ENCODE measurements at regions not wholly inside any gene's neighbourhood (a gene's known extent, or its start where the extent isn't known, plus 50 kb on each side); places are given as distances from the start of the nearest gene placed in this dataset.

- 52 to 54% methylated on average over 2 of the region's 2 CpGs for WGBS, 2 donors
- intact Hi-C loops (cut with DNase I; ENCODE audit: low total_unique reads): no loop called here
- no peak for DNase-seq (ENCODE audit: low spot score in 2 of 2)
- H3K4me3 ChIP-seq (ENCODE audit: low read depth, poor library complexity, severe bottlenecking): no peak overlapping the region
- TF ChIP-seq POLR2A (IDR thresholded peaks at IDR 0.05): no peak
- TF ChIP-seq CTCF (IDR thresholded peaks at IDR 0.05): no peak
These were observed 80.8 kb upstream of the CMKLR1 start for GRCh38 chr12:108419949-108420348.

- TF ChIP-seq CTCF (IDR thresholded peaks at IDR 0.05): no peak
- no peak for TF ChIP-seq POLR2A (IDR thresholded peaks at IDR 0.05)
- intact Hi-C loops (cut with DNase I; ENCODE audit: low total_unique reads): no loop called here
These were observed 79.2 kb upstream of the CMKLR1 start for GRCh38 chr12:108418164-108418890.

GRCh38 chr12:108414021-108414420, 74.9 kb upstream of the CMKLR1 start:
- 83% methylated on average over 6 of the region's 6 CpGs for WGBS, 2 donors
- DNase-seq (ENCODE audit: low spot score in 2 of 2): no peak
- intact Hi-C loops (cut with DNase I; ENCODE audit: low total_unique reads): no loop called here

More at GRCh38 chr12:108418164-108418890, 79.2 kb upstream of the CMKLR1 start:
- DNase-seq (ENCODE audit: low spot score in 2 of 2): no peak
- no peak overlapping the region for H3K4me3 ChIP-seq (ENCODE audit: low read depth, poor library complexity, severe bottlenecking)
- WGBS, 2 donors: 81 to 88% methylated on average over 2 of the region's 2 CpGs

GRCh38 chr12:108410689-108411088, 71.6 kb upstream of the CMKLR1 start:
- WGBS, 2 donors: 81 to 85% methylated on average over 3 of the region's 3 CpGs
- no peak for TF ChIP-seq POLR2A (IDR thresholded peaks at IDR 0.05)
- TF ChIP-seq CTCF (IDR thresholded peaks at IDR 0.05): no peak
- no peak overlapping the region for H3K4me3 ChIP-seq (ENCODE audit: low read depth, poor library complexity, severe bottlenecking)
- intact Hi-C loops (cut with DNase I; ENCODE audit: low total_unique reads): no loop called here
- DNase-seq (ENCODE audit: low spot score in 2 of 2): no peak

More at GRCh38 chr12:108414021-108414420, 74.9 kb upstream of the CMKLR1 start:
- H3K4me3 ChIP-seq (ENCODE audit: low read depth, poor library complexity, severe bottlenecking): no peak overlapping the region
- no peak for TF ChIP-seq CTCF (IDR thresholded peaks at IDR 0.05)
- no peak for TF ChIP-seq POLR2A (IDR thresholded peaks at IDR 0.05)

GRCh38 chr12:108409481-108409880, 70.4 kb upstream of the CMKLR1 start:
- no peak for DNase-seq (ENCODE audit: low spot score in 2 of 2)
- no peak for TF ChIP-seq POLR2A (IDR thresholded peaks at IDR 0.05)
- TF ChIP-seq CTCF (IDR thresholded peaks at IDR 0.05): no peak
- intact Hi-C loops (cut with DNase I; ENCODE audit: low total_unique reads): no loop called here
- 44 to 56% methylated on average over 3 of the region's 3 CpGs for WGBS, 2 donors
- H3K4me3 ChIP-seq (ENCODE audit: low read depth, poor library complexity, severe bottlenecking): no peak overlapping the region

- intact Hi-C loops (cut with DNase I; ENCODE audit: low total_unique reads): no loop called here
- DNase-seq (ENCODE audit: low spot score in 2 of 2): no peak
- 25 to 41% methylated on average over 3 of the region's 3 CpGs for WGBS, 2 donors
- TF ChIP-seq CTCF (IDR thresholded peaks at IDR 0.05) (no peak), POLR2A (IDR thresholded peaks at IDR 0.05) (no peak)
- no peak overlapping the region for H3K4me3 ChIP-seq (ENCODE audit: low read depth, poor library complexity, severe bottlenecking)
These were observed 64.8 kb upstream of the CMKLR1 start for GRCh38 chr12:108403952-108404351.

Measured in lower leg skin (tissue), 4 donors.